EL (cell line): ENCODE measurements at regions not wholly inside any gene's neighbourhood (a gene's known extent, or its start where the extent isn't known, plus 50 kb on each side); places are given as distances from the start of the nearest gene placed in this dataset.

ENCODE experiments used
- DNase-seq: peaks from one replicate; pipeline ENCODE4 v3.0.0-alpha.2; 2016

GRCh38 chr1:177847843-177848242, 122.0 kb downstream of the SEC16B start:
- DNase-seq: peak; percentile 64

GRCh38 chr1:177838907-177839485, 130.9 kb downstream of the SEC16B start:
- no peak for DNase-seq

GRCh38 chr1:177833631-177834030, 136.2 kb downstream of the SEC16B start:
- DNase-seq: no peak

GRCh38 chr1:177830531-177831135, 139.2 kb downstream of the SEC16B start:
- no peak for DNase-seq

GRCh38 chr1:177825276-177825901, 144.5 kb downstream of the SEC16B start:
- no peak for DNase-seq

GRCh38 chr1:177824508-177824982, 145.3 kb downstream of the SEC16B start:
- DNase-seq: no peak

- DNase-seq: peak; percentile 2
Measured at GRCh38 chr1:177820213-177820612, 149.6 kb downstream of the SEC16B start.

GRCh38 chr1:177817937-177818875, 151.7 kb downstream of the SEC16B start:
- DNase-seq: no peak

- DNase-seq: no peak
Measured at GRCh38 chr1:177812650-177813049, 157.2 kb downstream of the SEC16B start.

- DNase-seq: no peak
Measured at GRCh38 chr1:177812144-177812543, 157.7 kb downstream of the SEC16B start.

- DNase-seq: no peak
Measured at GRCh38 chr1:177811429-177811828, 158.4 kb downstream of the SEC16B start.

GRCh38 chr1:177809819-177810218, 160.0 kb downstream of the SEC16B start:
- DNase-seq: no peak

GRCh38 chr1:177802304-177802703, 167.6 kb downstream of the SEC16B start:
- no peak for DNase-seq

- DNase-seq: no peak
Measured at GRCh38 chr1:177801790-177802189, 168.1 kb downstream of the SEC16B start.

GRCh38 chr1:177800400-177801088, 169.3 kb downstream of the SEC16B start:
- DNase-seq: peak; percentile 33

- DNase-seq: no peak
Measured at GRCh38 chr1:177799746-177800145, 170.1 kb downstream of the SEC16B start.

- no peak for DNase-seq
Measured at GRCh38 chr1:177798614-177799013, 171.2 kb downstream of the SEC16B start.

- no peak for DNase-seq
Measured at GRCh38 chr1:177796561-177796960, 173.3 kb downstream of the SEC16B start.

GRCh38 chr1:177794376-177794991, 175.4 kb downstream of the SEC16B start:
- no peak for DNase-seq

- DNase-seq: no peak
Measured at GRCh38 chr1:177793900-177794299, 176.0 kb downstream of the SEC16B start.

GRCh38 chr1:177790566-177790965, 179.3 kb downstream of the SEC16B start:
- no peak for DNase-seq

- DNase-seq: no peak
Measured at GRCh38 chr1:177789956-177790355, 179.9 kb downstream of the SEC16B start.
